Occipital lobe (tissue), 1 donor: ENCODE measurements at regions not wholly inside any gene's neighbourhood (a gene's known extent, or its start where the extent isn't known, plus 50 kb on each side); places are given as distances from the start of the nearest gene placed in this dataset.

Experiments used
- DNase-seq: peaks from one replicate; lab custom pipeline; 2025; lab: John Stamatoyannopoulos, UW

DNA sequence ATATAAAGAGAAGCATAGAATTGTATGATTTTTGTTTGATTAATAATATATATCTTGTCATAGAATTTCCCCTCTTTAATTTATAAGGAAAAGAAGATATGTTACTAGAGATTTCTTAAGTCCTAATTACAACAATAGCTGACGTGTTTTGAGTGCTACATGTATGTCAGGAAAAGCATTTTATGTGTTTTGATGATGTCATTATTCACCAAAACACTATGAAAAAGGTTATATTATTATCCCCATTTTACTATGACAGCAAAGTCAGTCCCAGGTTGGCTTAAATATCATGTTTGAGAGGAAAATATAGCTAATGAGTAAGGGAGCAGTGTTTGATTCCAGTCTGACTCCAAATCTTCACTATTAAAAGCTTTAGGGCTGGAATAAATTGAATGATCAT is 428.4 kb upstream of the GOLIM4 start:
- no peak for DNase-seq

DNA sequence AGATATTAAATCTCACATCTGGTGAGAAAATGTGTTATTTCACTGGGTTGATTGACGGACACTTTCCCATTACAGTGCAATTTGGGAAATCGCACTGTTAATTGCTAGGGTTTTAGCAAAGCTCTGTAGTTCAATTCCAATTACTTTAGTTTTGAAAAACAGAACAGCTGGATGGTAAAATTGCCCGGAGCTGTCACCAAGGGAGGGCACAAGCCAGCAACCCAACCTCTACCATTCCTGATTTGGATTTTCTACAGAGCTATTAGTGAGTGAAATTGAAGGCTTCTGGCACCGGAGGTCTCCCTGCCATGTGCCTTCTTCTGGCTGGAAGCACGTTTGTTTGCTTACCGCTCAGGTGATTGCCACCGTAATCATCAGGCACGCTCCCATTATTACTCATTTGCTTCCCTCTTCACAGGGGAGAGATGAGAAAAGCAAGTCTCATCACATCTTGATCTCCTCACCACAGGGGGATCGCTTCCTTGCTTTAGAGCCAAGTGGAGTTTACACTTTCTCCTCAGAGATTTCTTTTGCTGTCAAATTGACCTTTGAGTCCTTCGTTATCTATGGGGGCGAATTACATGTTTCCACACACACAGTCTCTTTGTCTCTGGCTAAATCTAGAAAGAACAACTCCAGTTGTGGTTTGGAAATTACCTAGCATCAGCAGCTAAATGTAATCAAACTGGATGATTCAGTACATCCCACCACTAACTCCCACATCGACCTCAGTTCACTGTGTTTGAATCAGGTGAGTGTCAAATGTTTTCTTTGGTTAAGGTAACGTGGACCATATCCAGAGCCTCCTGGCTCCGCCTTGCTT is 421.7 kb upstream of the GOLIM4 start:
- no peak for DNase-seq

DNA sequence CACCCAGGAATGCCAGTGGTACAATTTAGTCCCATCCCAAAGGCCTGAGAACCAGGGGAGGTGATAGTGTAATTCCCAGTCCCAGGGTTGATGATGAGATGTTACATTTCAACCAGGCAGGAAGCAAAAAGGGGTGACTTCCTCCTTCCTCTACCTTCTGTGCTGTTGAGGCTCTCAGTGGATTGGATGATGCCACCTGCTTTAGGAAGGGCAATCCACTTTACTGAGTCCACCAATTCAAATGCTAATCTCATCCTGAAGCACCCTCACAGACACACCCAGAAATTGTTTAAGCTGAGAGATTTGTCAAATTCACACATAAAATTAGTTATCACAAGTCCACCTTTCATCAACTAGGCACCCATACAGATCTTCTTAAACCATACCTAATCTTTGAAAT is 418.5 kb upstream of the GOLIM4 start:
- no peak for DNase-seq

DNA sequence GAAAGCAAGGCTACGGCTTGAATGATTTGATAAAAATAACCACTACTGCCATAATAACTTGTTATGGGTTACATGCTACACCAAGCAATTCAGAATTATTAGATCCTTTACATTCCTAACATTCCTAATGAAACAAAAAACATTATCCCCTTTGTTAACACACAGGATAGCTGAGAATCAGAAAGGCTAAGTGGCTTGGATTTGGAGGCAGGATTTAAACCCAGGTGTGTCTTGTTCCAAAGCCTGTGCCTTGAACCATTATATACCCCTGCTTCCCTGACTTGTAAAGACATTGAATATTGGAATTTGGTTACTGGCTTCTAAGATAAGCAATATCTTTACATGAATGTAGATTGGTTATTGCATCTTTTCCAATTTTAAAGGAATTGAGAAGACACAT is 417.1 kb upstream of the GOLIM4 start:
- DNase-seq: no peak

DNA sequence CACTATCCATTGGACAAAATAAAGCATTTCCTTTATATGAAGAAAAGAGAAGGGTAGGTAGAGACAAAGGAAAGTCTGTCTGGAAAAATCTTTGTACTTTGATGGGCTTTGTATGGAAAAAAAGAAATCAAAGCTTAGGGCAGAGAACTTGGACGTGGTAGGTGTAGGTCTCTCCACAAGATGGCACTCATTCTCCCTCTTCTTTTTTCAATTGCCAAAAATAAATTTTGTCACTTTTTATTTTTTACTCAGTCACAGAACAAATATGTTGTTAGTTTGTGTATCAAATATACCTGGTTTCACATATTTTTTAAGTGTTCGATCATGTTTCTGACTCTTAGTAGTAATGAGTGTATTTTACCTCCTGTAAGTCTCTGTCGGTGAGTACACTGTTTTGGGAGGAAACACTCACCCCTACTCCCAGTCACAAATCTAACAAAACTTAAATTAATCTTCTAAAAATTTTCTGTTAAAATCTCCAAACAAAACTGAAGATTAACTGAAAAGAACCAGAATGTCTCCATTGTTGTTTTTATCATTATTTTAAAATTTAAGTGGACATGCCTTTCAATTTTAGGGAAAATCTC is 415.8 kb upstream of the GOLIM4 start:
- DNase-seq: no peak

DNA sequence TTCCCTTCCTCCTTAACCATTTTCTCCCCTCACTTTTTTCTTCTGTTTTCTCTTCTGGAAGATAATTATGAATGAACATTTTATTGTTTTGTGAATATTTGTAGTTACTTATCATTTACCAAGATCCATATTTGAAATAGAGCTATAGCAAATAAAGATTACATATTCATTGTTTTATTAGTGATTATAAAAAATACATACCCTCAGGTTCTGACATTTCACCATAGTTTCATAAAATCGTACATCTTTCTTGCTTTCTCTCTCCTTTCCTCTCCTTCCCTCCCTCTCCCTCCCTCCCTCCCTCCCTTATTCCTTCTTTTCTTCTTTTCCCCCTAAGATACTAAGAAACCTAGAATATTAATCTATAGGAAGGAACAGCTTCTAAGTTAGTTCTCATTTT is 410.9 kb upstream of the GOLIM4 start:
- DNase-seq: no peak

DNA sequence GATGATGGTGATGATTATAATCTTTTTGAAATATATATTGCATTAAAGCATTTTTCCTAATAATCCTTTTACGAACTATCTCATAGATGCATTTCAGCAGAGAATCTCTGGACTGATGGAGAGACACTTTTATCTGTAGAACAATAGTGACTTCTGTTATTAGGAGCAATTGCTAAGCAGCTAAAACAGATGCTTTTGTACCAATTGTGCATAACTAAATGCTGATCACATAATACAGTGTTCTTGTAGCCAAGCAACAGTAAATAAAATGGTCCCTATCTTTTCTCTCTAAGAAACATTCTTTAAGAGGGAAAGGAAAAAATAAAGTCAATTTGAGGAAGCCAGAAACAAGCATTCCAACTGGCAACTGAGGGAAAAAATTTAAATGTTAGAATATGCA is 405.8 kb upstream of the GOLIM4 start:
- DNase-seq: no peak

DNA sequence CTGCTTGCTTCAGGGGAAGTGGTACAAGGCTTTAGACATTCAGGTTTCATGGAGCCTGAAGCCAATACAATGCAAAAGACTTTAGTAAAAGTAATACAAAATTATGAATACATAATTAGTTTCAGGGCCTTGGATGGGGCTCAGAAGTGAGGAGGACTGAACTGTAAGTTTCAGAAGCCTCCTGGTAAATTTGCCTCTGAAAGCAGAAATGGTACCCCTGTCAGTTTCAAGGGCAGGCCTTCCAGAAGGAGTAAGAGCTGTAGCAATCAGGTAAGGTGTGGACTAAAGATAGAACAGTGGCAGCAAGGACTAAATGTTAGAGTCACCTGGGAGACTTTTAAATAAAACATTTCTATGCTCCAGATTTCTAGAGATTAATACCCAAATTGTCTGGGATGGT is 402.5 kb upstream of the GOLIM4 start:
- DNase-seq: no peak

DNA sequence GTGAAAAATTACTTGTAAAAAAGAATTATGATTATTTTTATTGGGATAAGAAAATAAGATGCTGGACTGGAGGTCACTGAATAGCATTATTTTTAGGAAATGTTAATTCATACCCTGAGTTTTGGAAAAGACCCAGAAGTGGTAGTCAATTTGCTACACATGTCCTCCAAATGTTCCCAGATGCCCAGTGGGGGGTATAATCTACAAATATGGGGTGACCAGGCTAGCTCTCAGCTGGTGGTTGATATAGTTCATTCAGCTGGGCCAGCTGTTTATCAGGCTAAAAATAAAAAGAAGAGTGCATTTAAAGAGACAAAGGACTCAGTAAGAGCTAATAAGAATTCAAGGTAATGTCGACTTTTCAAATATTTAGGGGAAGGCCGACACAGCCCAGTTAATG is 402.0 kb upstream of the GOLIM4 start:
- no peak for DNase-seq

DNA sequence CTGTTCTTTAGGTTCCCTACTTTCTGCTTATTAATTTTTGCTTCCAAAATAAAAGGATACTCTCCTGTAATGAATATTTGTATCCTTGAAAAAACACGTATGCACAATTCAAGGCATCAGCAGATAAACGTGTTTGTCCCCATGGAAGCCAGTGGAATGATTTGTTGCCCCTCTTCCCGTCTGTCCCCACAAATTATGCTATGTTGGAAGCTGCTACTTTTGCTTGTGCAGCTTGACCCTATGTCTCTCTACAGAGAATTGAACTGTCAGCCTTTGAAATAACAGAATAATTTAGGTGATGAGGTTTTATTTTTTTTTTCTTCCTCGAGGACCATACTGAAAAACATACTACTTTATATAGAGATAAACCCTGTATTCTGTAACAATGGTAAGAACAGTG is 401.5 kb upstream of the GOLIM4 start:
- no peak for DNase-seq

DNA sequence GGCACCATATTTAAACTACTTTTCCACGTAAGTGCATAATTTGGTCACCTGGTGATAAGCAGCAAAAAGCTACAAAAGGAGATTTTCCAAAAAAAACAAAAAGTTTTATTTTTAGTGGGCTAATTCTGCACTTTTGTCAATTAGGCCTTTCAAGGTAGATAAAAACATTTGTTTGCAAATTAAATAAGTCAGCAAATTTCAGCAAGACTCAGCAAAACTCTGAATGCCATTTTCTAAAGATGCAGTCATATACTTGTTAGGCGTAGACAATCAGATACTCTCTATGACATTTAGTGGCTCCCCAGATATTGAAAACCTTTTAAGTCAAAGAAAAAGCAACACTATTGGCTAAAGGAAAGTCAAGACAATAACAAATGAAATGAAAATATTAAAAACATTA is 400.2 kb upstream of the GOLIM4 start:
- DNase-seq: no peak

DNA sequence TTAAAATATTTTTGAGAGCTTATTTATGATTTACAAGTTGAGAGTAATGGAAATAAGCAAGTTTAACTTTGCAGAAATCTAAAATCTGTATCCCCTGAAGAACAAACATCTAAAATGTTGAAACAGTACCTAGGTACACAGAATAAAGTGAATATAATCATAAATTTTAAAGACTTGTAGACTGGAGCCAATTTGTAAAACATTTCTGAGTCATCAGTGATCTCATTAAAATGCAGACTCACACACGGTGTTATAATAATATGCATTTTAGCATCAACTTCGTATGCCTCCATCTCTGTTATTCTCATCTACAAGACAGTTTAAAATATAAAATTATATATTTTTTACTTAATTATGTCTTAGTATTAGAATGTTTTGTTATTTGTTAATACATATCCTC is 399.5 kb upstream of the GOLIM4 start:
- no peak for DNase-seq

DNA sequence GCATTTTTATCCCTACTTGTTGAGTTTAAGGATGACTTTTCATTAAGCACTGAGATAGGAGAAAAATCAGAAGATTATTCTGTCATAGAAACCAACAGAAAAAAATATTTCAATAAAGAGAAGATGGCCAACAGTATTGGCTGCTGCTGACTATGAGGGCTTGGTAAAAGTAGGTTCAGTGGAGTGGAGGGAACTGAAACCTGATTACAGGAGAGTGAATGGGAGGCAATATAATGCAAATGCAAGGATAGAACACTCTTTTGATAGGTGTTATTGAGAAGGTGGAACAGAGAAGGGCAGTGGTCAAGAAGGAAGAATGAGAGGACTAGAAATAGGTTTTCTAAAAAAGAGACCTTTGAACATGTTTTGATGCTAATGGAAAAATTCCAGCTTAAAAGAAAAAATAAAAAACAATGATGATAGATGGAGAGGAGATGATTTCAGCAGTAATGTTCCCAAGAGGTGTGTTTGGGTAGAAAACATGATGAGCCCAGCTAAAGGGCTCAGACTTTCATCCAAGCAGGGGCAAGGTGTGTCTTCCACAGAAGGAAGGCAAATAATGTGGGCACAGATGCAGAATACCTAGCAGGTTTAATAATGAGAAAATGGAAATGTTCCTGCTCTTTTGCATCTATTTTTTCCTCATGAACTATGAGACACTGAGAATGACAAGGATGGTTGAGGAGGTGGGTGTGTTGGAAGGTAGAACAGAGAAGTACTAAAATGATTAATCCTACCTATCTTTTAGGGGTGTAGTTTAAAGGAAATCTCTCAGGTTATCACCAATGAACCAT is 397.9 kb upstream of the GOLIM4 start:
- DNase-seq: no peak

DNA sequence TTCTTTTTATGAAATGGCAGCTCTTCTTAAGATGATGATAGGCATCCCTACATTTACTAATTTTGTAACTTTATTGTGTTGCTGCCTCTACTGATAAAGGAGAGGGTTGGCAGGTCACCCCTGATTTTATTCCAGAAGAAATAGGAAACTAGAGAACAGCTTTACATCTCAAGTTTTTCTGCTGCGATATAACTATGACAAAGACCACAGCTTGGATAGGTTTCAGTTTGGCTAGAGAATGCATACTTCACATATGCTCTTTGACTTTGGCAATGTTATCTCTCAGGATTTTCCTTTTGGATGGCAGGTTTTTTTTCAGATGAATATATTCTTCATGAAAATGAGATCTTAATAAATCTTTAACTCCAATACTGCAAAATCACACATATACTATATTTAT is 395.3 kb upstream of the GOLIM4 start:
- no peak for DNase-seq

DNA sequence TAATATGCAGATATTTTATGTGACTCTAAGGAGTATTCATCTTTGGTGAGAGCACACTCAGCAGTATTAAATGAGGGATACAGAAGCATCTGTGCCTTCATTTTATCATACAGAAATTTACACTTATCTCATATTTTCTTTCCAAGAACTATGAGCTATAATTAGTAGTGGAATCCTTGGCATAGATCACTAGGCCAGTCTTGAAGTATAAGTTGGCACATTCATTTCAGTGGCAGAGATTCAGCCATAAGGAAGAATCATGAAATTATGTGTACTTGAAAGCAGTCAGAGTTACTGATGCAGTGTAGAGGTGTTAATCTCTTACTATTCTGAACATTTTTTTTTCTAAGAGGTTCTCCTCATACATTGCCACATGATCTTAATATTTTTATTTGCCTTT is 393.6 kb upstream of the GOLIM4 start:
- no peak for DNase-seq

DNA sequence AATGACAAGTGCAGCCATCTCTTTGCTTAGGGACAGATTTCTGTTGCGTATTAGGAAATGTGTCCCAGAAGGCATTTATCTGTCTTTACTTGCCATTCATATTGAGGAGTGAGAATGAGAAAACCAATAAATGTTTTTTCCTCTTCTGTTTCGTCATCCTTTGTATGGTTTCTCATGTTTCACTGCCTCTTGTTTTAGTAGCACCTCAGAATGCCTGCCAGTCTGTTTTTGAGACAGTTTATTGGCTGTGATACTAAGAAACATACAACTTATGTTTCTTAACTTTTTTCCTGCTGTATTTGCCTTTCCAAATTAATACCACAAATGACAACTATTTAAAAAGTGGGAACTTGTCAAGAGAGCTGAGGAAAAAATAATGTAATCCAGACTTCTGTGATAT is 390.2 kb upstream of the GOLIM4 start:
- no peak for DNase-seq

DNA sequence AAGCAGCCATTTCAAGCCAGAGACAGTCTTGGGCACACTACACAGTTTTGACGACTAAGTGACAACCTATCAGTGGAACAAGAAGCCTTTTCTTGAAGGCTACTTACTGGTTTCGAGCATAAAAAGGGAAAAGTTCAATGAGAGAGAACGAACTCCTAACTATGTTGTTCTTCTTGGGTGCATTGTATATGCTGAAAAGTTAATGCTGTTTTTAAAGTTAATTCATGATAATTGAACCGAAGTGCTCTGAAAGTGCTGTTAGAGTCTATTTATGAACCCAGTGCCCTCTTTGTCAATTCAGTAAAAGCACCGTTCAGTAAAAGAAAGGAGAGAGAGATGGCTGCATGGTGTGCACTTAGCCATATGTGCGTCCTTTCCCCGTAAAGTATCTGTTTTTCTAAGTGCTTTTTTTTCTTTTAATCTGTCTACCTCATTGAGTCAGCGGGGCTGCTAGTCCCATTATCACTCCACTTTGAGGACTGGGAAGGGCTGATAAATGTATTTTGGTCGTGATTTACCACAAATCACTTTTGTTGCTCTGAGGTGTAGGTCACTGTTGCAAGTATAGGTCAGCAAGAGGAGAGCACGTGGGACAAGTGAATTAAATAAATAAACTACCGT is 380.7 kb upstream of the GOLIM4 start:
- no peak for DNase-seq

DNA sequence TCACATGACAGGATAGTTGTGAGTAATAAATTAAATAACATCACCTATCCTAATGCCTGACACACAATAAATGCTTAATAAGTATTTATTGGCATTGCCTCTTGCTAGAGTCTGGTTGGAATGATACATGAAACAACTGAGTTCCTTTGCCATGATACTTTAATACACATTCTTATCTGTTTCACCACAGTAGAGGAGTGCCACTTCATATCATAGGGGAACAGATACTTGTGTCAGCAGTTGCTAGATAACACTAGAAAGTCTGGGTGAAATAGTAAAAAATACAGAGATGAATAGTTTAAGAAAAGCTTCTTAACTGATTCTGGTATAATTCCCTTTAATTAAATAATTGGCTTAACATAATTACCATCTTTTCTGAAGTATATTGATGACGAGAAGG is 380.0 kb upstream of the GOLIM4 start:
- DNase-seq: no peak

DNA sequence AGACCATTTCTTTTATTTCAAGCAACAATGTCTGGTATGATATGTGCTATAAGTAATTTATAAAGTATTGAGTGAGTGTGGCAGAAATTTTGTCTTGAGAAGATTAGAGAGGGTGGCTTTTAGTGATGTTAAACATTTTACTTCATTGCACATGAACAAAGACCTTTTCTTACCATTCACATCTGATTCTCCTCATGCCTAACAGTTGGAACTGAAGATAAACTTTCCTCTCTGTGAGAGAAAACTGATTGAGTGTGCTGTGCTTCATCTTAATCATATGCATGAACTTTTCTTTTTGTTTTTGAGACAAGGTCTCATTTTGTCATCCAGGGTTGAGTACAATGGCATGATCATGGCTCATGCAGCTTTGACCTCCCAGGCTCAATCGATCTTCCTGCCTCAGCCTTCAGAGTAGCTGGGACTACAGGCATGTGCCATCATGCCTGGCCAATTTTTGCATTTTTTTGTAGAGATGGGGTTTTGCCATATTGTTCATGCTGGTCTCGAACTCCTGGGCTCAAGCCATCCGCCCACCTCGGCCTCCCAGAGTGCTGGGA is 377.7 kb upstream of the GOLIM4 start:
- DNase-seq: no peak

DNA sequence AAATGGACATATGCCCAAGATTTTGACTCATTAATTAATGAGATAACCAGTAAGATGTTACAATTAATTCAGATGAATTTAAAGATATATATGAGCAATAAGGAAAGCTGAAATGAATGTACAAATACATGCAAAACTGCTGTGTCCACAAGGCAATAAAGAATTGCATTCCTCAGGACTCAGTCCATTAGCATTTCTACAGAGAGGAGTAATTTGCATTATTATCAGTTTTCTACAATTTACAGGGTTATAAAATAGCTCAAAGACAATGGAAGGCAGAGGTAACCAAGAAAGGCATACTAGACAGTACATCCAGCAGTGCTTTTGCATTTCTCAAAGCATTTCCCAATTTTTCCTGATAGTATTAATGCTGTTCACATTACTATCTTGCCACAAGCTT is 377.1 kb upstream of the GOLIM4 start:
- DNase-seq: no peak

DNA sequence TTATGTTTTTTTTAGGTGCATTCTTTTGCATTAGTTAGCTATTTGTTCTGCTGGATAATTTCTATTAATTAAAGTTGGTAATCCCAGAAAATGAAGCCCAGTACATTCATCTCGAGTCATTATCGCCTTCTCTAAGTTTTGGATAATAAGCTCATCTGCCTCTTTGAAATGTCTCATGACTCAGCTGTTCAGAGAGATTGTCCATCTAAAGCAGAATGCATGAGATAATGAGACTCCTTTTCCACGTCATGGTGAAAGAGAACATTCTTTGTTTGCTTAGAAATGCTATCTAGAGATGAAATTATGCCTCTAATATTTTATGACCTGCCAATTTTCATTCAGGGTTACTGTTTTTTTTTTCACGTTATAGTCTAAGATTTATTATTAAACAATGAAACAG is 374.7 kb upstream of the GOLIM4 start:
- DNase-seq: no peak

DNA sequence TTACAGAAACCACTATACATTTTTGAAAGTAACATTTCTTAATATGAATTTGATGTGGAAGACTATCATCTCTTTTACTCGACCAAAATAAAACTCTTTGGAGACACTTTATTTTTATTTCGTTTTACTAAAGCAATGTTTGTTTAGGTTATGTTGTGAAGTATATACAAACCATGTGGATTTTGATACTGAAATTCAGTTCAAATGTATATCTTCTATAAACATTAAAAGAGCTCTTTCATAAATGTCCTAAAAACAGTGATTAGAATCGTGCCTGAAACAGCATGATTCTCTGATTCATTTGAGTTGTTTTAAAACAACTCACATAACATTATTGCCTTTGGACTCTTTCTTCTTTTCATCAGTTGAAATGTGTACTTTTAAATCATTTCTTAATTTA is 373.7 kb upstream of the GOLIM4 start:
- no peak for DNase-seq
